Skin of body (tissue), 1 donor: ENCODE measurements at regions not wholly inside any gene's neighbourhood (a gene's known extent, or its start where the extent isn't known, plus 50 kb on each side); places are given as distances from the start of the nearest gene placed in this dataset.

ENCODE experiments used
- DNase-seq: peaks from one replicate; lab custom pipeline; 2025; lab: John Stamatoyannopoulos, UW

GRCh38 chr12:124517260-124518050 lies 50.0 kb downstream of the NCOR2 start:
- peak; percentile 58 for DNase-seq

GRCh38 chr12:124516850-124517249 lies 50.6 kb downstream of the NCOR2 start:
- DNase-seq, result no peak

- DNase-seq, result no peak
Observed at GRCh38 chr12:124515981-124516380, 51.4 kb downstream of the NCOR2 start.

- peak; percentile 36 for DNase-seq
Observed at GRCh38 chr12:124514996-124515932, 52.1 kb downstream of the NCOR2 start.

GRCh38 chr12:124514145-124514995 lies 53.0 kb downstream of the NCOR2 start:
- DNase-seq, result no peak

GRCh38 chr12:124513297-124513867 lies 54.0 kb downstream of the NCOR2 start:
- no peak for DNase-seq

GRCh38 chr12:124512667-124513296 lies 54.6 kb downstream of the NCOR2 start:
- peak; percentile 77 for DNase-seq

- no peak for DNase-seq
Observed at GRCh38 chr12:124511259-124511985, 56.0 kb downstream of the NCOR2 start.

GRCh38 chr12:124510301-124510970 lies 57.0 kb downstream of the NCOR2 start:
- DNase-seq, result no peak

- DNase-seq, result no peak
Observed at GRCh38 chr12:124509676-124510300, 57.6 kb downstream of the NCOR2 start.

GRCh38 chr12:124509300-124509675 lies 58.1 kb downstream of the NCOR2 start:
- DNase-seq, result no peak

GRCh38 chr12:124508381-124509079 lies 58.9 kb downstream of the NCOR2 start:
- no peak for DNase-seq

GRCh38 chr12:124507188-124508109 lies 60.0 kb downstream of the NCOR2 start:
- peak; percentile 90 for DNase-seq

- no peak for DNase-seq
Observed at GRCh38 chr12:124506832-124507153, 60.6 kb downstream of the NCOR2 start.

GRCh38 chr12:124506145-124506831 lies 61.1 kb downstream of the NCOR2 start:
- DNase-seq, result peak; percentile 89

- no peak for DNase-seq
Observed at GRCh38 chr12:124505001-124505818, 62.2 kb downstream of the NCOR2 start.
